ENCODE measurements at regions not wholly inside any gene's neighbourhood (a gene's known extent, or its start where the extent isn't known, plus 50 kb on each side); places are given as distances from the start of the nearest gene placed in this dataset.

- Histone ChIP-seq H3K9me3 (no peaks in the 10 kb centered on the region), H3K4me1 (no peaks in the 10 kb centered on the region), H3K4me3 (no peak overlapping the region), H3K27ac (no peak overlapping the region), H3K36me3 (no peaks in the 10 kb centered on the region), H3K27me3 (no peaks in the 10 kb centered on the region)
- TF ChIP-seq CTCF (IDR thresholded peaks at IDR 0.05) = no peak
- no peak for DNase-seq (ENCODE audit: low spot score)
Measured at GRCh38 chr18:64589000-64589399, 440.1 kb upstream of the LINC00305 start.

- Histone ChIP-seq H3K36me3 (no peaks in the 10 kb centered on the region), H3K4me1 (no peaks in the 10 kb centered on the region), H3K27me3 (no peaks in the 10 kb centered on the region), H3K27ac (no peak overlapping the region), H3K9me3 (peaks cover 0 to 12% of the 10 kb centered on the region in 2 donors), H3K4me3 (no peak overlapping the region)
- no peak for TF ChIP-seq CTCF (IDR thresholded peaks at IDR 0.05)
- no peak for DNase-seq (ENCODE audit: low spot score)
Measured at GRCh38 chr18:64566456-64566855, 417.6 kb upstream of the LINC00305 start.

- TF ChIP-seq CTCF (IDR thresholded peaks at IDR 0.05) = no peak
- H3K4me3 ChIP-seq = no peak overlapping the region
- no peaks in the 10 kb centered on the region for H3K4me1 ChIP-seq
- H3K36me3 ChIP-seq = no peaks in the 10 kb centered on the region
- H3K9me3 ChIP-seq = peaks cover 0 to 9% of the 10 kb centered on the region in 2 donors
- H3K27ac ChIP-seq = no peak overlapping the region
- H3K27me3 ChIP-seq = no peaks in the 10 kb centered on the region
- no peak for DNase-seq (ENCODE audit: low spot score)
Measured at GRCh38 chr18:64562651-64563050, 413.8 kb upstream of the LINC00305 start.

GRCh38 chr18:64546451-64546850, 397.6 kb upstream of the LINC00305 start:
- no peak for DNase-seq (ENCODE audit: low spot score)
- Histone ChIP-seq H3K36me3 (no peaks in the 10 kb centered on the region), H3K9me3 (no peaks in the 10 kb centered on the region), H3K27me3 (no peaks in the 10 kb centered on the region), H3K4me3 (no peak overlapping the region), H3K27ac (no peak overlapping the region), H3K4me1 (no peaks in the 10 kb centered on the region)
- TF ChIP-seq CTCF (IDR thresholded peaks at IDR 0.05) = no peak

GRCh38 chr18:64539847-64540246, 391.0 kb upstream of the LINC00305 start:
- H3K4me1 ChIP-seq = no peaks in the 10 kb centered on the region
- no peaks in the 10 kb centered on the region for H3K9me3 ChIP-seq
- DNase-seq (ENCODE audit: low spot score) = no peak
- no peaks in the 10 kb centered on the region for H3K27me3 ChIP-seq
- no peaks in the 10 kb centered on the region for H3K36me3 ChIP-seq
- no peak overlapping the region for H3K27ac ChIP-seq
- TF ChIP-seq CTCF (IDR thresholded peaks at IDR 0.05) = no peak
- H3K4me3 ChIP-seq = no peak overlapping the region

GRCh38 chr18:64528646-64529045, 379.8 kb upstream of the LINC00305 start:
- H3K9me3 ChIP-seq = no peaks in the 10 kb centered on the region
- no peaks in the 10 kb centered on the region for H3K36me3 ChIP-seq
- TF ChIP-seq CTCF (IDR thresholded peaks at IDR 0.05) = no peak

More at GRCh38 chr18:64528646-64529045, 379.8 kb upstream of the LINC00305 start:
- H3K27ac ChIP-seq = no peak overlapping the region
- DNase-seq (ENCODE audit: low spot score) = no peak
- no peaks in the 10 kb centered on the region for H3K27me3 ChIP-seq
- no peak overlapping the region for H3K4me3 ChIP-seq
- H3K4me1 ChIP-seq = no peaks in the 10 kb centered on the region

Measured in right atrium auricular region (tissue), 2 donors.